Stimulated activated CD4-positive, alpha-beta T cell treated with anti-CD3 and anti-CD28 coated beads, Interleukin-2, amount 100 ng/mL, for 24 hours (primary cell): ENCODE measurements at regions not wholly inside any gene's neighbourhood (a gene's known extent, or its start where the extent isn't known, plus 50 kb on each side); places are given as distances from the start of the nearest gene placed in this dataset.

Experiments
- DNase-seq, 2 donors: peaks; one replicate each; pipeline ENCODE4 v3.0.0-alpha.2; 2020

- DNase-seq = no peak
These were observed 479.9 kb upstream of the BTBD3 start for GRCh38 chr20:11437611-11438380.

GRCh38 chr20:11438412-11438811 lies 479.3 kb upstream of the BTBD3 start:
- DNase-seq = no peak

GRCh38 chr20:11443382-11444119 lies 474.1 kb upstream of the BTBD3 start:
- no peak for DNase-seq

- DNase-seq = no peak
These were observed 472.5 kb upstream of the BTBD3 start for GRCh38 chr20:11445161-11445560.

GRCh38 chr20:11445891-11446290 lies 471.8 kb upstream of the BTBD3 start:
- no peak for DNase-seq

- DNase-seq = no peak
These were observed 470.2 kb upstream of the BTBD3 start for GRCh38 chr20:11447371-11448100.

GRCh38 chr20:11448554-11448953 lies 469.1 kb upstream of the BTBD3 start:
- DNase-seq = no peak

GRCh38 chr20:11451793-11452291 lies 465.9 kb upstream of the BTBD3 start:
- DNase-seq = no peak

GRCh38 chr20:11452326-11452725 lies 465.4 kb upstream of the BTBD3 start:
- no peak for DNase-seq

GRCh38 chr20:11453430-11453829 lies 464.3 kb upstream of the BTBD3 start:
- DNase-seq = no peak

GRCh38 chr20:11454966-11455799 lies 462.5 kb upstream of the BTBD3 start:
- no peak for DNase-seq

GRCh38 chr20:11457488-11457887 lies 460.2 kb upstream of the BTBD3 start:
- no peak for DNase-seq

- no peak for DNase-seq
These were observed 458.4 kb upstream of the BTBD3 start for GRCh38 chr20:11459090-11459890.

- no peak for DNase-seq
These were observed 450.3 kb upstream of the BTBD3 start for GRCh38 chr20:11467436-11467835.

- DNase-seq = no peak
These were observed 448.8 kb upstream of the BTBD3 start for GRCh38 chr20:11468880-11469279.

- DNase-seq = no peak
These were observed 447.8 kb upstream of the BTBD3 start for GRCh38 chr20:11469795-11470435.

- DNase-seq = no peak
These were observed 443.7 kb upstream of the BTBD3 start for GRCh38 chr20:11473983-11474382.

GRCh38 chr20:11483697-11484096 lies 434.0 kb upstream of the BTBD3 start:
- DNase-seq = no peak

- DNase-seq = no peak
These were observed 433.2 kb upstream of the BTBD3 start for GRCh38 chr20:11484479-11484878.

GRCh38 chr20:11492386-11492785 lies 425.3 kb upstream of the BTBD3 start:
- no peak for DNase-seq

- DNase-seq = no peak
These were observed 424.8 kb upstream of the BTBD3 start for GRCh38 chr20:11492846-11493245.
